NCI-H146 treated with DMSO at 0.1 percent for 48 hours (cell line): ENCODE measurements at regions not wholly inside any gene's neighbourhood (a gene's known extent, or its start where the extent isn't known, plus 50 kb on each side); places are given as distances from the start of the nearest gene placed in this dataset.
"Not testable (repeated sequence)": the region's sequence is repeated elsewhere in the genome, so short reads cannot be mapped to it uniquely, and the experiment has no call there.

Experiments
- DNase-seq: peaks from one replicate; lab custom pipeline; 2025; ENCODE audit not compliant: unreplicated experiment; lab: John Stamatoyannopoulos, UW

DNA sequence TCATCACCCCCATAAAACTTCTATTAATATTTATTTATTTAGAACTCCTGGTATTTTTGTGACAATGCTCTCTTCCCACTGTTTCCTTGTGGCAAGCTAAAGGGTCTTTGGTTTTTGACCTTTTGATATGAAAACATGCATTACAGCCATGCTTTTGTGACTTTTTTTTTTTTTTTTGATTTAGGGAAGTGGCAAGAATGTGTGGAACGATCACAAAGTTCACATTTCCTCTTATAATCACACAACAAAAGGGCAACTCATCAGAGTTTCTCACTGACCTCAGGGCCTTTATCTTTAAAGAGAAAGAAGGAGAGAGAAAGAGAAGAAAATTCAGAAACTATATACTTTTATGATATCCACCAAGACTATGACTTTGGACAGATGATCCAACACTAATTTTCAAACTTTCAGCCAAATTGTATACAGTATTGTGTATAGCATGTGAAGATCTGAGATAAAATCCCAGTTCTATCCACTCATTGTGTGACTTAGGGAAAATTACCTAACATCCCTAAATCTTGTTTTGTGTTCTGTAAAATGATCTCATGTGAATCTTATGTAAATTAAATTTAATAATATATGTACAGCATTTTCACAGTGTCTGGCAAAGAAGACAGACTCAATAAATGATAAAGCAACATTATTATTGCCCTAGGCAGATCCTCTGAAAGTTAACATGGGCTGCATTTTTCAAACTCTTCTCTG lies 106.8 kb upstream of the MARCKS start:
- no peak for DNase-seq

DNA sequence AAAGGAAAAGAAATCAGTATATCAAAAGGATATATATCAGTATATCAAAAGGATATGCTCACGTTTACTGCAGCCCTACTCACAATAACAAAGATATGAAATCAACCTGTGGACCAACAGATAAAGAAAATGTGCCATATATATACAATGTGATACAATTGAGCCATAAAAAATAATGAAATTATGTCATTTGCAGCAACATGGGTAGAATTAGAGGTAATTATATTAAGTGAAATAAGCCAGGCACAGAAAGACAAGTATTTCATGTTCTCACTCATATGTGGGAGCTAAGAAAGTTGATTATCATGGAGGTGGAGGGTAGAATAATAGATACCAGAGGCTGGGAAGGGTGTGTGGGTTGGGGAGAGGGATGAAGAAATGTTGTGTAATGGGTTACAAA lies 102.9 kb upstream of the MARCKS start:
- no peak for DNase-seq

DNA sequence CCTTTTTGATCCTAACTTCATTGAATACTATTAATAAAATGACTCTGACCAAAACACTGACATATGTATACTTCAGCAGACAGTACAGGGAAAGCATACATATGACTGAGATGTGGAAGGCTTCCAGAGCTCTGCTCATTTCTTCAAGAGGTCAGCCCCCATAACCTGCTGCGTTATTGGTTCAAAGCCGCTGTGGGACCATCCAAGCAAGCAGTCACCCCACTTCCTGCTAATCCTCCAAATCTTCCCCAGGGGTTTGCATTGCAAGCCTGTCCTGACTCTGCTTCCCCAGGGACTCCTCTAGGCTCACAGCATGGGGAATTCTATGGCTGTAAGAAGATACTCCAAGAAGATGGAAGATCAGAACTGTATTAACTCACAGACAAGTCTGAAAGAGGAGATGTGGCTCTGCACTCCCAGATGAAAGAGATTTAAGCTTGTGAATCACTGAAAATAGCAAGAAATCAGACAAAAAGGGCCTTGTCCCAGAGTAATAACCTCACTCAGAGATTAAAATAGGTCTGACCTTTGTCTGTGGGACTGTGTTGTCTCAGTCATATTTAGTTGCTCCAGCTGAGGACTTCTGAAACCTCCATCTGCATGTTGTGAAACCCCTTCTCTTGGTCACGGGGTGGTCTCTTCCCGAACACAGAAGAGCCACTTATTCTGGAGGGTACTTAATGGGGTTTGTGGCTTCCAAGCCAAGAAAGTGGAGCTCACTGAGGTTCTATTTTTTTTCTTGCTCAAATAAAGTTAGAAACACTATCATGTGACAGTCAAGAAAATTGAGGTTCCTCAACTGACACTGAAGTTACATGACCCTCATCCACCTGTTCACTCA lies 101.5 kb upstream of the MARCKS start:
- DNase-seq: no peak

DNA sequence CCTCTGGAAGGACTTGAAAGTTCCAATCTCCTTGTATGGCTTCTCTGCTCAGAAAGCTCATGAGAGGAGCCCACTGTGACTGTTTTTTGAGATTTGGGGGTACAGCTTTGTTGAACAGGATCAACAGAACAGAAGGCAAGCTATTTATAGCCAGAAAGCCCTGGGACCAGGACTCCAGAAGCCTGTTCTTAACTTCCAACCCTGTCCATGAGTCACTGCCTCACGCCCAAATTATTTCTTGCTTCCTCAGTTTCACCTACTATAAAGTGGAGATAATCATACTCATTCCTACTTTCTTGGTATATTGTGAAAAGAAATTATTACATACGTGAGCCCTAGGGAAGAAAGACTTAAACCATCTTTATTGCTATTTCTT lies 100.9 kb upstream of the MARCKS start:
- no peak for DNase-seq

DNA sequence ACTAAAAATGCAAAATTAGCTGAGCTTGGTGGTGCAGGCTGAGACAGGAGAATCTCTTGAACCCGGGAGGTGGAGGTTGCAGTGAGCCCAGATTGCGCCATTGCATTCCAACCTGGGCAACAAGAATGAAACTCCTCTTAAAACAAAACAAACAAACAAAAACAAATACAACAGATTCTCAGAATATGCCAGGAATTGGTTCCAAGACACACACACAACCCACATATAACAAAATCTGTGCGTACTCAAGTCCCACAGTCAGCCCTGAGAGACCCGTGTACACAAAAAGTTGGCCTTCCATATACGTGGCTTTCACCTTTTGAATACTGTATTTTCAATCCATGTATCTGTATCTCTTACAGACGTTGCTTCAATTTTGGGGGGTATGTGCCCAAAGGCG lies 98.9 kb upstream of the MARCKS start:
- DNase-seq: no peak

DNA sequence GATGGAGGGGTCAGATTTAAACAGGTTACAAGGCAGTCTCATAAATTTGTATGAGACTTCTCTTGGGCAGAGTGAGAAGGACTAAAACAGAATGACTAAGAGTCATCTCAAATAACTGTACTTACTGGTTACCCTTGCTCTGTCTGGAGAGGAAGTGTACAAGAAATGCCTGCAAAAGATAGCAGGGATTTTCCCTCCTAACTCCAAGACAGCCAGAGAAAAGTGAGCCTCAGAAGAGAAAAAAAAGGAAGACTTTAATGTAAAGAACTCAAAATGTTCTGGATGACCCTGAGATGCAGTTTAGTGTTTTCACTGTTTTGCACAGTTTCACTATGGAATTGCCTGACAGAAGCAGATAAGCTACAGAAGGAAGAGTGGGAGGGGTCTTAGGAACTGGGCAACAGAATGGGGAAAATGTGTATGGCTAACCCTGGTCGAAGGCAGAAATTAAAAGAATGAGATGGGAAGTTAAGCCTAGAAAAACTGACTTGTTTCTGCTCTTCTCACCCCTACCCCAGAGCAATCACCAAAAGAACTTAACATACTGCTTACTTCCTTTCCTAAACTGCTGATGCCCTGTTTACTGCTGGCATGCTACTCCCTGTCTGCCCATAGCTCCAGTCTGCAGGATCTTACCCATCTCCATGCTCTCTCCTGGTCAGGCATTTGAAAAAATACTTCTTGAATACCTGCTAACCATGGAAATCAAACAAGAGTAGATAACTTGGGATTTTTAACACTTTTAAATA lies 98.1 kb upstream of the MARCKS start:
- no peak for DNase-seq

DNA sequence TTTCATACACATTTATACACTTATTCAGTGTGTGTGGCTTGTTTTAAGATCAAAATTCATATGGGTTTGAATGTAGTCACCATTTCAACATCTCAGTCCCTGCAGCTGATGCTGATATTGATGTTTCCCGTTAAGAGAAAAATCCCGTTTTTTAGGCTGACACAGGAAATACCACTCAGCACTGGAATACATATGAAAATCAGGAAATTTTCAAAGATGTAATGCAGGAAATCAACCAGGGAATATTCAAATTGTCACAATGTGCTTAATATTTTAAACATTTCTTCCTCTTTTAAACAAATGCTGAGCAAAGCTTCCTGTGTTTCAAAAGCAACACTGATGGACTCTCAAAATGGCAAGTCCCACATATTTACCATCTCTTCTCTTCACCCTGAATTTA lies 94.5 kb upstream of the MARCKS start:
- no peak for DNase-seq

DNA sequence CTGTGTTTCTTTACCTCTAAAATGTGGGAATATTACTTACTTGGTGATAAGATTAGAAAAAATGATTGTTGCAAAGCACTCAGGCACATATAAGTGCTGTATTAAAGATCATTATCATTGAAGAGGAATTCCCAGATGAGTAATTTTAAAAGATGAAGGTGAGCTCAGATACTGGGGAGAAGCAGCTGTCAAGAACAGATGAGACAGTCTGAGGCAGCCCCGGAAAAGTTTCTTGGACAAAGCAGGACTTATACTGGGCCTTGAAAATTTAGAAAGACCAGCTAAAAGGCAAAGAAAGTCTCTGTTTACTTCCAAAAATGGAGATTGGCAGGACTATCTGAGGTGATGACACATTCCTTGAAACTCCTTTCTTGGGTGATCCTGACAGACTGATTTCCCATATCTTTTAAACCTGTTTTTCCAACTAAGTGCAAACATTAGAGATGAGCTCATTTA lies 93.8 kb upstream of the MARCKS start:
- DNase-seq: no peak

DNA sequence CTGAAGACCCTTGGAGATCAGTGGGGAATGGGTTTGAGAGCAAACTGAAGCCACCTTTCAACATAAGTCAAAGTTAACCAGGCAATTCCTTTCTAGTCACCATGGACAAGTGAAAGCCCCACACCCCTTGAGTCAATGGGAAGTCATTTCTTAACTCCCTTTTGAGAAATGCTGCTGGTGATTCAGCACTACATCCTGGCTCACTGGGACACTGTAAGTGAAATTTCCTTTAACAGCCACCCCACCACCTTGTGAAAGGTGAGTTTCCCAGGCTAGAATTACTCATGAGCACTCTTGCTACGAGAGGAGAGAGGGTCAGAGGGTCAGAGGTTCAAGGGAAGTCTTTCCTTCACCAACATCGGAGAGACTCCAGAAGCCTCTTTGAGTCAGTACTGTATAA lies 93.3 kb upstream of the MARCKS start:
- DNase-seq: no peak

DNA sequence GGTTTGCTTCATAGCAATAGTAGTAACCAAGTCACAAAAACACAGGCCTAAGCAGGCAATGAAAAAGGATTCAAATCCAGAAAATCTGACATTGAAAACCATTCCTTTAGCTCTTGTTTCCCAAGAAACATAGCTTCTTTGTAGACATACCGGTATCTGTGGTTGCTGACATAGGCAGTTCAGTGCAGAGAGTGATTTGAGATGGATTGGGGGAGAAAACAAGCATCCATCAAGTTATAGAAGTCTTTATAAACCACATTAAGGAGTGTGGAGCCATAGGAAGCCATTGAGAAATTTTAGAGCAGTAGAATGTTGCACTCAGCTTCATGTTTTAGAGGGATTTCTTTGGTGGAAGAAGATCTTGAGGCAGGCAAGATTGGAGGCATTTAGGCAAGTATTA lies 91.2 kb upstream of the MARCKS start:
- DNase-seq: no peak

DNA sequence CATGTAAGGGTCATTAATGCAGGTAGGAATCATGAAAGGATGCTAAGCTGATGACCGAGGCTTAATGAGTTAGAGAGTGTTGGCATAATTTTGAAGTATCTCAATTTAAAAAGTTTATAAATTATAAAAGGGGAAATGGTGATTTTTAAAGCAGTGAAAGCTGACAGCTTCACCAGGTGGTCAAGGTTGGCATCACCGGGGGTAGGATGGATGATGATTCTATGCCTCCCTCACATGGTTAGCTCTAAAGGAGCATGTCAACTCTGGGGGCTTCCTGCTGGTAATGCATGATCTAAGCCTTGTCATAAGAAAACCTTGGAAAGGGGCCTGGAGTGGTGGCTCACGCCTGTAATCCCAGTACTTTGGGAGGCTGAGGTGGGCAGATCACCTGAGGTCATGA lies 89.2 kb upstream of the MARCKS start:
- DNase-seq: no peak

DNA sequence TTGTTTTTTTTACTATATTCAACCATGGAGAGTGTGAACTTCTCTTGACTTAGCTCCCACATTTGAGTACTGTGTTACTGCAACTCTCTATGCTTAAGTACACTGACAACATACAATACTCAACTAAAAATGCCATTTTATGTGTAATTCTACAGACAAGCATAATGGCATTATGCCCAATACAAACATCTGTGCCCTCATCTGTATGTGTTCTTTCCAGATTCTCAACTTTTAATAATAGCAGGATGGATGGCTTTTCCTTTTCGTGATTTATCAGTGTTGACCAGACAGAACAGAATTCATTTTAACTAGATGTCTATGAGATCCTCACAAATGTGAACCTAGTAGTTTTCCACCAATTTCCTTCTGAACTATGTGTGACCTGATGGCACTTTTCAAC lies 84.2 kb upstream of the MARCKS start:
- no peak for DNase-seq

DNA sequence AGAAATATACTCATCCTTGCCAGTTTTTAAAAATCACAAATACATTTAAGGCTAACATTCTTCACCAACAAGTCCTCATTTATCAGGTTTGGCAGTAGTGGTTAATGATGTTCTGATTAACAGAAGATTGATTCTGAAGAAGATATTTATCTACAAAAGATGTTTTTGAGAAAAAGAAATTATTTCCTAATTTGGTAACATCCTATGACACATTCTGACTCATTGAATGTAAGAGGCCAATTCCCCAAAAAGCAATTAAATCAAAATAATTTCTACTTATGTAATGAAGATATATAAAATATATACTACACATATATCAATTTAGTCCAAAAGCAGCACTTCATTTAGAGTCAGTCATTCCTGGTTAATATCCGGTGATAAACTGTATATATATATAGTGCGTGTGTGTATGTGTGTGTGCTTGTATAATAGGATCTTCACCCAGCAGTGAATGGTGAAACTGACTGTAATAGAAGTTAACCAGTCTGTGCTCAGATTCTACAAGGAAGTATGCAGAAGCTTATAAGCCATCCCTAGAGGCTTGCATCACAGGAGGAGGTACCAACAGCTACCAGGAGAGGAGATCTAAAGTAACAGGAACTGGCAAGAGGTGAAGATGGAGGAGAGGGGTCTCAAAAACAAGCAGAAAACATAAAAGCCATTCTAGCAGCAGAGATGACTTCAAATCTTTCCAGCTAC lies 82.9 kb upstream of the MARCKS start:
- DNase-seq: no peak

DNA sequence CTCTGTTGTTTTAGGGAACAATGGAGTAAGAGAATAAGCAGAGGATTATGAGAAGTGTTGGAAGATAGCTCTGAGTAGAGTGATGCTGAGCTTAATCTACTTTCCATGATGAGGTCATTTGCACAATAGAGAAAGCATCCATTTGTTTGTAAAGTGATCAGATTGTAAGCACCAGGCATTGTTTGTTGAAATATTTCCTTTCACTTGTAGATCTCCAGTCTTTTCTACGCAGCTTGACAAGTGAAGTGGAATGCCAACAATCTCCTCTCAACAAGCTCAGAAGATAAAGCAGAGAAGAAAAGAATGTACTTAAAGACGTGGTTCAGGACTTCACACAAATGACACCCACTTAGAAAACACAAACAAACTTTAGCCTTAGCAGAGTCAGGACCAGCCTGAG lies 80.1 kb upstream of the MARCKS start:
- no peak for DNase-seq

DNA sequence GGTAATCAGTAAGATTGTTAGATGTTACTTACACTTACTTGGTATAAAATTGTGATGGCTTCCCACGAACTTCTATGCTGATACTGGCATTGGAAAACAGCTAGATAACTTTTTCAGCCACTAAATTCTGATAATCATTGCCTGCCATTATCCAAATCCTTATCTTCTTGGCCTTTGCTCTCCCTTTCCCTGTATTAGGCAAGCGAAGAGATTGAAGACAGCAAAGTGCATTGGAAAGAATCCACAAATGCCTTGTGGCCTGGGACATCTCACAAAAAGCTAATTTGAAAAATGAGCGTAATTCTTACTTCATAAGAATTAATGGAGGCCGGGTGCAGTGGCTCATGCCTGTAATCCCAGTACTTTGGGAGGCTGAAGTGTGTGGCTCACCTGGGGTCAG lies 79.5 kb upstream of the MARCKS start:
- no peak for DNase-seq

DNA sequence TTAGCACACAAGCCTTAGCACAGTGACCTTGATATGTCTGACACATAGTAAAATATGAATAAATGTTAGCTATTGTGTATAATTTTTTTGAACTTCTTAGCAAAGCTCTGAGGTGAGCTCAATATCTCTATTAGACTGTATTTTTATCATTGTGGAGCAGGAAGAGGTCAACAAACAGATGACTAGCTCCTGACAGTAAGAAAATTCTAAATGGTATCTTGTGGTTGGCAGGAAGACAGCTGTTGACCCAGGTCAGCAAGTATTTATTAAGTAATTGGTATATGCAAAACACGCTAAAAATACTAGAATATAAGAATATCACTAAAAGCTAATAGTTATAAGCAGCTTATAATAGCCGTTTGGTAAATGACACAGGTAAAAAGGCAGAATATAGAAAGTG lies 77.5 kb upstream of the MARCKS start:
- DNase-seq: no peak

DNA sequence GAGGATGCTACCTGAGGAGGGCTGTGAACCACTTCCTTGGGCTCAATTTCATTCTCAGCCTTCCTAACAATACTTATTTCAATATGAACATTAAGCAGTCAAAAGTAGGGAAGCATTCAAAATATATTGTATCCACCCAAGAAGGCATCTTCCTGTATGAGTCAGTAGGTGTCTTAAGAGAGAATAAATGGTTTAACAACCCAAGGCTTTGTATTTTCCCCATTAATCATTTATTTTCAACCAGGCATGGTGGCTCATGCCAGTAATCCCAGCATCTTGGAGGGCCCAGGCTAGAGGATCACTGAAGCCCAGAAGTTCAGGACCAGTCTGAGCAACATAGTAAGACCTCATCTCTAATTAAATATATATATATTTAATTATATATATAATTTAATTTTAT lies 74.5 kb upstream of the MARCKS start:
- DNase-seq: no peak

DNA sequence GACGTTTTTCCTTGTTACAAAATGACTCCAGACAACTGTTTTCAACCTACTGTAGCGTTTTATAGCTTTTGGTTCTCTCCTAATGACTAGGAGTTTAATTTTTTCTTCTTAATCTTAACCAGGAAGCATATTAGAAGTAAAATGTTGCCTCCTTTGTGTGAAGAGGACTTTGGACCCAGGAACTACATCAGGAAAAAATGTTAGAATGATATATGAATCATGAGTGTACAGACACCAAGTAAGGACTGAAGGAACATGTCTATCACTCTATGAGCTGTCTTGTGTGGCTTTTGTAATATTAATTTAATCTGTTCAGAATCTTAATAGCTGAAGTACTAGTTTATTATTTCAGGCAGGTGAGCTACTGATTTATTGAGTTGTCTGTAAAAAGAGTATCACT lies 71.0 kb upstream of the MARCKS start:
- DNase-seq: no peak

DNA sequence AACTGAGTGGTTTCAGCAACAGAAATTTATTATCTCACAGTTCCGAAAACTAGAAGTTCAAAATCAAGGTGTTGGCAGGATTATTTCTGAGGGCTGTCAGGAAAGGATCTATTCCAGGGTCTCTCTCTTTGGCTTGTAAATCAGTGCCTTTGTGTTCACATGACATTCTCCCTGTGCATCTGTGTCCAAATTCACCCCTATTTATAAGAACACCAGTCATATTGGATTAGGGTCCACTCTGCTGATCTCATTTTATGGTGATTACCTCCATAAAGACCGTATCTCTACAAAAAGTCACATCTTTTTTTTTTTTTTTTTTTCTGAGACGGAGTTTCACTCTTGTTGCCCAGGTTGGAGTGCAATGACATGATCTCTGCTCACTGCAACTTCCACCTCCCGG lies 68.6 kb upstream of the MARCKS start:
- no peak for DNase-seq

DNA sequence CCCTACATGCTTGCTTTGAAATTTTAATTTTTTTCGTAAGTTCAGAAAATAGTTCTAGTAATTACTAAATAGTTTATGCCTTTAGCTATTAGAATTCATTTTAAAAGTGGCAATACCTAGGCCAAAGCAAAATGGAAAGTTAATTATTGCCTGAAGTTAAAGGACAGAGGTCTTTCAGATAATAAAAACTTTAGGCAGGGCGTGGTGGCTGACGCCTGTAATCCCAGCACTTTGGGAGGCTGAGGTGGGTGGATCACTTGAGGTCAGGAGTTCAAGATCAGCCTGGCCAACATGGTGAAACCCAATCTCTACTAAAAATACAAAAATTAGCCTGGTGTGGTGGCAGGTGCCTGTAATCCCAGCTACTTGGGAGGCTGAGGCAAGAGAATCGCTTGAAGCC lies 65.9 kb upstream of the MARCKS start:
- not testable (repeated sequence) for DNase-seq

DNA sequence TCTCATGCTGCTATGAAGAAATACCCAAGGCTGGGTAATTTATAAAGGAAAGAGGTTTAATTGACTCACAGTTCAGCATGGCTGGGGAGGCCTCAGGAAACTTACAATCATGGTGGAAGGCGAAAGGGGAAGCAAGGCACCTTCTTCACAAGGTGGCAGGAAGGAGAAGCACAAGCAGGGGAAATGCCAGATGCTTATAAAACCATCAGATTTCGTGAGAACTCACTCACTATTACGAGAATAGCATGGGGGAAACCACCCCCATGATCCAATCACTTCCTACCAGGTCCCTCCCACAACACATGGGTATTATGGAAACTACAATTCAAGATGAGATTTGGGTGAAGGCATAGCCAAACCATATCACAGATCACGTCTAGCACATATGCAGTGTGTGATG lies 61.8 kb upstream of the MARCKS start:
- DNase-seq: not testable (repeated sequence)
